Calu3 (cell line): ENCODE measurements at regions not wholly inside any gene's neighbourhood (a gene's known extent, or its start where the extent isn't known, plus 50 kb on each side); places are given as distances from the start of the nearest gene placed in this dataset.

ENCODE experiments used
- BruUV-seq: library from RNA; stranded (reverse); fragments of 400-500 nt; replicated peaks from 2 replicates; lab custom pipeline; 2021; lab: Mats Ljungman, UMichigan
- CTCF ChIA-PET: fragments of 300-600 bp; sonication (Branson Sonifier 250); formaldehyde crosslinking; loops from one replicate; lab custom pipeline; 2022; ENCODE audit warnings: antibody characterized with exemption; lab: Charles Lee
- DNase-seq: peaks from one replicate; pipeline ENCODE4 v3.0.0; 2022
- H3K27ac Mint-ChIP-seq: one replicate; pipeline ENCODE4 v1.8.0; 2022; ENCODE audit warnings: mixed read lengths; ENCODE audit not compliant: unreplicated experiment
- H3K27me3 Mint-ChIP-seq: one replicate; pipeline ENCODE4 v1.8.0; 2022; ENCODE audit warnings: mixed read lengths; ENCODE audit not compliant: unreplicated experiment
- H3K36me3 Mint-ChIP-seq: one replicate; pipeline ENCODE4 v1.8.0; 2022; ENCODE audit warnings: mild to moderate bottlenecking, moderate library complexity, mixed read lengths; ENCODE audit not compliant: insufficient read depth, unreplicated experiment
- H3K4me1 Mint-ChIP-seq: one replicate; pipeline ENCODE4 v1.8.0; 2022; ENCODE audit warnings: mild to moderate bottlenecking, low read depth, mixed read lengths; ENCODE audit not compliant: unreplicated experiment
- H3K4me3 Mint-ChIP-seq: one replicate; pipeline ENCODE4 v1.8.0; 2022; ENCODE audit warnings: mild to moderate bottlenecking, low read depth, moderate library complexity, mixed read lengths; ENCODE audit not compliant: unreplicated experiment
- H3K9me3 Mint-ChIP-seq: one replicate; pipeline ENCODE4 v1.8.0; 2022; ENCODE audit warnings: low read depth, mixed read lengths; ENCODE audit not compliant: unreplicated experiment
- intact Hi-C: fragments of 100-400 bp; cut with micrococcal nuclease; formaldehyde crosslinking; loops from one replicate; pipeline ENCODE4 v1.10.0; 2022; ENCODE audit not compliant: unreplicated experiment
- TF ChIP-seq, protein P1 (sequence below): fragments of 200-600 bp; IDR thresholded peaks from one replicate; pipeline ENCODE4 v1.8.0; 2022; ENCODE audit warnings: antibody characterized with exemption; ENCODE audit not compliant: unreplicated experiment

DNA sequence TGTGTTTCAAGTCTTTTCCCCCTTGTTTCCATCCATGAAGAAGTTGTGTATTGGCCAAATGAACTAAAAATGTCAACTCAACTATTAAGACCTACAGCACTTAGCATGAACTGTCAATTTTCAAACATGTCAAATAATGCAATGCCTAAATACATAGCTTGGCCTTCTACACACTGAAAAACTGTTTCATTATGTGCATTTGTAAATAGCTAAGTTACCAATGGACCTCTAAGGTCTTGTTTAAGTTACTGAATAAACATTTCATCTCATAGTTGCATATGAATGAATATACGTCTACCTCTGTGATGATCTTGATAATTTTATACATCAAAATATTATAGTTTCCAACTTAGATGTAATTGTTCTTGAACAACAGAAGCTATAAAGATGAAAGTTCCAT, 744.5 kb downstream of the EFNB2 start:
- H3K9me3 Mint-ChIP-seq = no peaks in the 10 kb centered on the region
- no TSS peak for BruUV-seq
- H3K4me3 Mint-ChIP-seq = no peak overlapping the region
- intact Hi-C loops = no loop called here
- CTCF ChIA-PET = no interaction called here
- H3K4me1 Mint-ChIP-seq = no peaks in the 10 kb centered on the region
- DNase-seq = no peak
- no peaks in the 10 kb centered on the region for H3K36me3 Mint-ChIP-seq
- H3K27ac Mint-ChIP-seq = no peak overlapping the region
- no peaks in the 10 kb centered on the region for H3K27me3 Mint-ChIP-seq
- TF ChIP-seq, protein P1, sequence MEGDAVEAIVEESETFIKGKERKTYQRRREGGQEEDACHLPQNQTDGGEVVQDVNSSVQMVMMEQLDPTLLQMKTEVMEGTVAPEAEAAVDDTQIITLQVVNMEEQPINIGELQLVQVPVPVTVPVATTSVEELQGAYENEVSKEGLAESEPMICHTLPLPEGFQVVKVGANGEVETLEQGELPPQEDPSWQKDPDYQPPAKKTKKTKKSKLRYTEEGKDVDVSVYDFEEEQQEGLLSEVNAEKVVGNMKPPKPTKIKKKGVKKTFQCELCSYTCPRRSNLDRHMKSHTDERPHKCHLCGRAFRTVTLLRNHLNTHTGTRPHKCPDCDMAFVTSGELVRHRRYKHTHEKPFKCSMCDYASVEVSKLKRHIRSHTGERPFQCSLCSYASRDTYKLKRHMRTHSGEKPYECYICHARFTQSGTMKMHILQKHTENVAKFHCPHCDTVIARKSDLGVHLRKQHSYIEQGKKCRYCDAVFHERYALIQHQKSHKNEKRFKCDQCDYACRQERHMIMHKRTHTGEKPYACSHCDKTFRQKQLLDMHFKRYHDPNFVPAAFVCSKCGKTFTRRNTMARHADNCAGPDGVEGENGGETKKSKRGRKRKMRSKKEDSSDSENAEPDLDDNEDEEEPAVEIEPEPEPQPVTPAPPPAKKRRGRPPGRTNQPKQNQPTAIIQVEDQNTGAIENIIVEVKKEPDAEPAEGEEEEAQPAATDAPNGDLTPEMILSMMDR = no peak

DNA sequence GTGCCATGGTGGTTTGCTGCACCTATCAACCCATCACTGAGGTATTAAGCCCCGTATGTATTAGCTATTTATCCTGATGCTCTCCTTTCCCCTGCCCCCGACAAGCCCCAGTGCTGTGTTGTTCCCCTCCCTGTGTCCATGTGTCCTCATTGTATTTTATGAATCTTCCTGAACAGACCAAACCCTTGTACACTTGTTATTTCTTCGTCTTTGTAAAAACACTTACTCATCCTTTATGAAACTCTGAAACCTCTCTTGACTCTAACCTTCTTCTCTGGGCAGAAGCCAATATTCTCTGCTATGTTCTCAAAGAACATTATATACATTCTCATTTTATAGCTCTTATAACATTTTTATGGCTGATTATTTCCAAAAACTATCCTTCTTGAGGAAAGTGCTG, 746.9 kb downstream of the EFNB2 start:
- DNase-seq = no peak
- intact Hi-C loops = no loop called here
- no peaks in the 10 kb centered on the region for H3K27me3 Mint-ChIP-seq
- no TSS peak for BruUV-seq
- no peaks in the 10 kb centered on the region for H3K36me3 Mint-ChIP-seq
- no peak overlapping the region for H3K27ac Mint-ChIP-seq
- CTCF ChIA-PET = no interaction called here
- TF ChIP-seq, protein P1 = no peak
- H3K4me3 Mint-ChIP-seq = no peak overlapping the region
- H3K4me1 Mint-ChIP-seq = no peaks in the 10 kb centered on the region
- H3K9me3 Mint-ChIP-seq = no peaks in the 10 kb centered on the region

GRCh38 chr13:105787632-105788031, 747.8 kb downstream of the EFNB2 start:
- no peaks in the 10 kb centered on the region for H3K27me3 Mint-ChIP-seq
- H3K36me3 Mint-ChIP-seq = no peaks in the 10 kb centered on the region
- CTCF ChIA-PET = no interaction called here
- no peak overlapping the region for H3K27ac Mint-ChIP-seq
- TF ChIP-seq, protein P1 = no peak
- no peaks in the 10 kb centered on the region for H3K4me1 Mint-ChIP-seq
- DNase-seq = no peak
- BruUV-seq = no TSS peak
- intact Hi-C loops = no loop called here
- no peak overlapping the region for H3K4me3 Mint-ChIP-seq
- H3K9me3 Mint-ChIP-seq = no peaks in the 10 kb centered on the region

DNA sequence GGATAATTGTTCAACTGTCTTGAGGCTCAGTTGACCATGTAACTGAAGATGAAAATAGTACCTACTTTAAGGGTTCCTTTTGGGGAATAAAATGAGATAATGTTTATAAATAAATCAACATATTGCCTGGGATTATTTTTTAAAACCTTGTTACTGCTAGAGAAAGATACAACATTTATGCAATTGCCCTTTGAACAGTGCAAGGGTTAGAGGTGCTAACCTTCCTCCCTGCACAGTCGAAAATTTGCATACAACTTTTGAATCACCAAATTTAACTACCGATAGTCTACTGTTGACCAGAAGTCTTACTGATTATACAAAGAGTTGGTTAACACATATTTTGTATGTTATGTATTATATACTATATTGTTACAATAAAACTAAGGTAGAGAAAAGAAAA, 750.0 kb downstream of the EFNB2 start:
- no peaks in the 10 kb centered on the region for H3K36me3 Mint-ChIP-seq
- CTCF ChIA-PET = no interaction called here
- DNase-seq = no peak
- intact Hi-C loops = no loop called here
- H3K27me3 Mint-ChIP-seq = no peaks in the 10 kb centered on the region
- H3K9me3 Mint-ChIP-seq = no peaks in the 10 kb centered on the region
- no peaks in the 10 kb centered on the region for H3K4me1 Mint-ChIP-seq
- no peak overlapping the region for H3K4me3 Mint-ChIP-seq
- H3K27ac Mint-ChIP-seq = no peak overlapping the region
- no TSS peak for BruUV-seq
- TF ChIP-seq, protein P1 = no peak

DNA sequence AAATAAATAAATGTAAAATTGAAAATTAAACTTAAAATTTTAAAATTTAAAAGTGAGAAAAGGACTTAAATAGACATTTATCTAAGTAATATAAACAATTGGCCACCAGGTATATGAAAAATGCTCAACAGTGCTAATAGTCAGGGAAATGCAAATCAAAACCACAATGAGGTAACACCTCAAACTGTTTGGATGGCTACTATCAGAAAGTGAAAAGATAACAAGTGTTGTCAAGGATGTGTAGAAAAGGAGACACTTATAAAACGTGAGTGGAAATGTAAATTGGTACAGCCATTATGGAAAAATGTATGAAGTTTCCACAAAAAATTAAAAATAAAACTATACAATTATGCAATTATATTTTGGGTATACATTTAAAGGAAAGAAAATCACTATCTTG, 752.2 kb downstream of the EFNB2 start:
- H3K4me3 Mint-ChIP-seq = no peak overlapping the region
- CTCF ChIA-PET = no interaction called here
- TF ChIP-seq, protein P1 = no peak
- H3K36me3 Mint-ChIP-seq = no peaks in the 10 kb centered on the region
- H3K4me1 Mint-ChIP-seq = no peaks in the 10 kb centered on the region
- no peak overlapping the region for H3K27ac Mint-ChIP-seq
- no peak for DNase-seq
- BruUV-seq = no TSS peak
- no peaks in the 10 kb centered on the region for H3K9me3 Mint-ChIP-seq
- H3K27me3 Mint-ChIP-seq = no peaks in the 10 kb centered on the region
- intact Hi-C loops = no loop called here
